ENCODE measurements at regions not wholly inside any gene's neighbourhood (a gene's known extent, or its start where the extent isn't known, plus 50 kb on each side); places are given as distances from the start of the nearest gene placed in this dataset.

DNA sequence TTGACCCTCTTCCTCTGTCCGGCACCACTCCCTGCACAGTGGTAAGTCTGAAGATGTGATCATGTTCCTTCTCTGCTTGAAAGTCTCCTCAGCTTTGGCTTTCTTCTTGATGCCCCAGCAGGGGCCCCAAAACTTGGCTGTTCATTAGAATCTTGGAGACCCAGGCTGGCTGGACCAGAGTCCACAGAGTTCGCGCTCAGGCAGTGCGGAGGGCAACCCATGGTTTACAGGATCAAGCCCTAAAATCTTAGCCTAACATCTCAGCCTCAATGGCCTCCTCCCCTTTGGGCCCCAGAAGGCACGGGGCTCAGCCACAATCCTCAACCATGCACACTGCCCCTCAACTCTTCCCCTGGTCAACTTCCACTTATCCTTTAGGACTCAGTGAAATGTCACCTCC, 72.9 kb upstream of the GTSF1L start:
- 89% methylated on average over 5 of the region's 5 CpGs for WGBS (ENCODE audit: low lambda C conversion rate, missing lambda C conversion rate)
- H3K36me3 ChIP-seq (replicated peaks; ENCODE audit: insufficient read depth, low read depth), result no peaks in the 10 kb centered on the region
- H3K9me3 ChIP-seq (ENCODE audit: low read depth), result no peaks in the 10 kb centered on the region
- H3K4me3 ChIP-seq, result no peak overlapping the region
- TF ChIP-seq, protein P1, sequence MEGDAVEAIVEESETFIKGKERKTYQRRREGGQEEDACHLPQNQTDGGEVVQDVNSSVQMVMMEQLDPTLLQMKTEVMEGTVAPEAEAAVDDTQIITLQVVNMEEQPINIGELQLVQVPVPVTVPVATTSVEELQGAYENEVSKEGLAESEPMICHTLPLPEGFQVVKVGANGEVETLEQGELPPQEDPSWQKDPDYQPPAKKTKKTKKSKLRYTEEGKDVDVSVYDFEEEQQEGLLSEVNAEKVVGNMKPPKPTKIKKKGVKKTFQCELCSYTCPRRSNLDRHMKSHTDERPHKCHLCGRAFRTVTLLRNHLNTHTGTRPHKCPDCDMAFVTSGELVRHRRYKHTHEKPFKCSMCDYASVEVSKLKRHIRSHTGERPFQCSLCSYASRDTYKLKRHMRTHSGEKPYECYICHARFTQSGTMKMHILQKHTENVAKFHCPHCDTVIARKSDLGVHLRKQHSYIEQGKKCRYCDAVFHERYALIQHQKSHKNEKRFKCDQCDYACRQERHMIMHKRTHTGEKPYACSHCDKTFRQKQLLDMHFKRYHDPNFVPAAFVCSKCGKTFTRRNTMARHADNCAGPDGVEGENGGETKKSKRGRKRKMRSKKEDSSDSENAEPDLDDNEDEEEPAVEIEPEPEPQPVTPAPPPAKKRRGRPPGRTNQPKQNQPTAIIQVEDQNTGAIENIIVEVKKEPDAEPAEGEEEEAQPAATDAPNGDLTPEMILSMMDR (IDR thresholded peaks at IDR 0.05; ENCODE audit: poor library complexity), result no peak
- TF ChIP-seq EZH2 (IDR thresholded peaks at IDR 0.05; ENCODE audit: borderline replicate concordance) (no peak), EZH2phosphoT487 (IDR thresholded peaks at IDR 0.05; ENCODE audit: low read depth, severe bottlenecking, unreplicated experiment) (no peak)
- H3K9me2 ChIP-seq (replicated peaks; ENCODE audit: insufficient read depth), result no peaks in the 10 kb centered on the region
- no peak overlapping the region for H2AFZ ChIP-seq
- H3K27ac ChIP-seq, result no peak overlapping the region
- no peak for DNase-seq (ENCODE audit: low spot score)
- no peaks in the 10 kb centered on the region for H4K20me1 ChIP-seq (ENCODE audit: insufficient read depth, poor library complexity, severe bottlenecking)
- H3K4me2 ChIP-seq, result no peak overlapping the region
- H3K4me1 ChIP-seq (ENCODE audit: insufficient read depth), result no peaks in the 10 kb centered on the region
- H3K79me2 ChIP-seq, result no peaks in the 10 kb centered on the region
- no peaks in the 10 kb centered on the region for H3K27me3 ChIP-seq

- DNase-seq (ENCODE audit: low spot score), result peak; percentile 8
Observed at GRCh38 chr20:43799150-43799711, 72.4 kb upstream of the GTSF1L start.

GRCh38 chr20:43798291-43799149, 71.7 kb upstream of the GTSF1L start:
- Histone ChIP-seq H2AFZ (no peak overlapping the region), H3K4me1 (ENCODE audit: insufficient read depth) (no peaks in the 10 kb centered on the region), H3K27me3 (no peaks in the 10 kb centered on the region), H3K9me2 (replicated peaks; ENCODE audit: insufficient read depth) (no peaks in the 10 kb centered on the region), H3K9me3 (ENCODE audit: low read depth) (no peaks in the 10 kb centered on the region), H3K36me3 (replicated peaks; ENCODE audit: insufficient read depth, low read depth) (no peaks in the 10 kb centered on the region), H3K27ac (no peak overlapping the region), H3K79me2 (no peaks in the 10 kb centered on the region), H3K4me3 (no peak overlapping the region), H4K20me1 (ENCODE audit: insufficient read depth, poor library complexity, severe bottlenecking) (no peaks in the 10 kb centered on the region), H3K4me2 (no peak overlapping the region)
- whole genome bisulfite sequencing (ENCODE audit: low lambda C conversion rate, missing lambda C conversion rate), result 70% methylated on average over 7 of the region's 7 CpGs
- TF ChIP-seq EZH2phosphoT487 (IDR thresholded peaks at IDR 0.05; ENCODE audit: low read depth, severe bottlenecking, unreplicated experiment) (no peak), EZH2 (IDR thresholded peaks at IDR 0.05; ENCODE audit: borderline replicate concordance) (no peak)
- TF ChIP-seq, protein P1 (IDR thresholded peaks at IDR 0.05; ENCODE audit: poor library complexity), result no peak
- no peak for DNase-seq (ENCODE audit: low spot score)

More at GRCh38 chr20:43799150-43799711, 72.4 kb upstream of the GTSF1L start:
- Histone ChIP-seq H3K27me3 (no peaks in the 10 kb centered on the region), H3K36me3 (replicated peaks; ENCODE audit: insufficient read depth, low read depth) (no peaks in the 10 kb centered on the region), H3K9me2 (replicated peaks; ENCODE audit: insufficient read depth) (no peaks in the 10 kb centered on the region), H3K27ac (no peak overlapping the region), H3K4me2 (no peak overlapping the region), H3K4me3 (no peak overlapping the region), H3K4me1 (ENCODE audit: insufficient read depth) (no peaks in the 10 kb centered on the region), H2AFZ (no peak overlapping the region), H4K20me1 (ENCODE audit: insufficient read depth, poor library complexity, severe bottlenecking) (no peaks in the 10 kb centered on the region), H3K9me3 (ENCODE audit: low read depth) (no peaks in the 10 kb centered on the region), H3K79me2 (no peaks in the 10 kb centered on the region)
- WGBS (ENCODE audit: low lambda C conversion rate, missing lambda C conversion rate), result 54% methylated on average over 11 of the region's 11 CpGs
- TF ChIP-seq EZH2phosphoT487 (IDR thresholded peaks at IDR 0.05; ENCODE audit: low read depth, severe bottlenecking, unreplicated experiment) (no peak), EZH2 (IDR thresholded peaks at IDR 0.05; ENCODE audit: borderline replicate concordance) (no peak)
- TF ChIP-seq, protein P1 (IDR thresholded peaks at IDR 0.05; ENCODE audit: poor library complexity), result no peak
